ENCODE measurements at regions not wholly inside any gene's neighbourhood (a gene's known extent, or its start where the extent isn't known, plus 50 kb on each side); places are given as distances from the start of the nearest gene placed in this dataset.
A peak's percentile ranks its signal among the peaks of the same experiment; 100 is the strongest.

DNA sequence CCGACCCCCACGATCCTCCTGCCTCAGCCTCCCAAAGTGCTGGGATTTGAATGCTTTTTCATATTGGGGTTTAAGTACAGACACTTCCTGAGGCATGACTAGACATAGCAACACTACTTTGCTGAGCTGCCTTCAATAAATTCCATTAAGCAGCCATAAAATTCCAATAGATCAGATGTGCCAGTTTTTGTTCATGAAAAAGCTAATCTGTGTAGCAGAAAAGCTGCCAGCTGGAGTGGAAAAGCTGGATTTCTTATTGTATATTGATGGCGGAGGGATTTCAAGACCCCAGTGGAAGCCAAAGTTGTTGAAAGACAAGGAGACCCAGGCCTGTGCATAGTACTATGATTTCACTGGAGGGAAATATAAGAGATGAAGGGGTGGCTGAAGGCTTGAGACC is 209.0 kb upstream of the NUDT4 start:
- DNase-seq (ENCODE audit: low read depth, low spot score): no peak
- ChIA-PET POLR2A (no interaction called here), CTCF (no interaction called here)
- no peak overlapping the region for H3K4me3 ChIP-seq (ENCODE audit: low read depth, low read length)
- TF ChIP-seq CTCF (IDR thresholded peaks at IDR 0.05; ENCODE audit: insufficient read depth, low read length, missing control alignments): no peak

GRCh38 chr12:93169536-93169935 is 208.2 kb upstream of the NUDT4 start:
- no peak for TF ChIP-seq CTCF (IDR thresholded peaks at IDR 0.05; ENCODE audit: insufficient read depth, low read length, missing control alignments)
- ChIA-PET POLR2A (no interaction called here), CTCF (no interaction called here)
- DNase-seq (ENCODE audit: low read depth, low spot score): no peak
- H3K4me3 ChIP-seq (ENCODE audit: low read depth, low read length): no peak overlapping the region

DNA sequence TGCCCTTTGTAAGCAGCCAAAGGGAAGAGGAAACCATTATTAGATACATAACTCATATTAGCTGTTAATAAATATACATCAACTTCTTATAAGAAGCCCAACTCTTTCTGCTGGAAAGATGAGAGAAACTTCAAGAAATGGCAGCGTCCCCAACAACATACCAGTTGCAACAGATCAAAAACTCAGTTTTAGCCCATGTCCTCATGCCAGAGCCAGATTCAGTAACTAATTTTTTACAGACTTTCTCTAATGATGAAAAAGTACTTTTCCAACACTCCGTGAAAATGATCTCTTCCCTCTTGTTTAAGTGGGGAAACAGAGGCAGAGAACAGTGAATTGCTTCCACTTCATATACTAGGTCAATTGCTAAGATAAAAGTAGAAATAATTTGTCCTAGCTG is 206.8 kb upstream of the NUDT4 start:
- DNase-seq (ENCODE audit: low read depth, low spot score): no peak
- ChIA-PET CTCF (no interaction called here), POLR2A (no interaction called here)
- no peak overlapping the region for H3K4me3 ChIP-seq (ENCODE audit: low read depth, low read length)
- no peak for TF ChIP-seq CTCF (IDR thresholded peaks at IDR 0.05; ENCODE audit: insufficient read depth, low read length, missing control alignments)

- no peak overlapping the region for H3K4me3 ChIP-seq (ENCODE audit: low read depth, low read length)
- POLR2A ChIA-PET: interaction anchor here (0.5 kb wide), 1 partner anchor 209 kb away, joined by 3 read pairs; no protein-coding TSS in a partner anchor
- CTCF ChIA-PET: interaction anchor here (1.1 kb wide), 1 partner anchor 248 kb away, joined by 3 read pairs; no protein-coding TSS in a partner anchor
- no peak for DNase-seq (ENCODE audit: low read depth, low spot score)
- TF ChIP-seq CTCF (IDR thresholded peaks at IDR 0.05; ENCODE audit: insufficient read depth, low read length, missing control alignments): no peak
Observed at GRCh38 chr12:93173178-93173957, 204.4 kb upstream of the NUDT4 start.

- no peak overlapping the region for H3K4me3 ChIP-seq (ENCODE audit: low read depth, low read length)
- DNase-seq (ENCODE audit: low read depth, low spot score): peak; percentile 82
- ChIA-PET CTCF (interaction anchor here (1.1 to 1.2 kb wide), 2 partner anchors 246 to 247 kb away, joined by 3 read pairs; no protein-coding TSS in a partner anchor), POLR2A (interaction anchor here (0.5 kb wide), 1 partner anchor 208 kb away, joined by 3 read pairs; no protein-coding TSS in a partner anchor)
- TF ChIP-seq CTCF (IDR thresholded peaks at IDR 0.05; ENCODE audit: insufficient read depth, low read length, missing control alignments): no peak
Observed at GRCh38 chr12:93174048-93174447, 203.7 kb upstream of the NUDT4 start.

DNA sequence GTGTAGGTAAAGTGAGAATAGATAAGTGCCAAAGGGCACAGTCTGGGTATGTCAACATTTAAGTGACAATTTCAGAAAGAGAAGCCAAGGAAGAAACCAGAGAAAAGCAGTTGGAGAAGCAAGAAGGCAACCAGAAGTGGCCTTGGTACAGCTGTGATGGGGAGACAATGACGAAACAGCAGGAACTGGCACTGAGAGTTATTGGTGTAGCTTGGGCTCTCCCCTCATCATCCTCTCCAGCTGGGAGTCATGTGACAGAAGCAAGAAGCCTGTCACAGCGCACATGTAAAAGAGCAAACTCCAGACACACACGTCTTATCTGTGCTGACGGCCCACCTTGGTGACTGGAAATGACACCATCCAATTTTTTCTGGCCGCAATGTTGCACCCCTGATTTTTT is 203.3 kb upstream of the NUDT4 start:
- POLR2A ChIA-PET: no interaction called here
- CTCF ChIA-PET: interaction anchor here (1.1 to 1.2 kb wide), 2 partner anchors 245 to 246 kb away, joined by 3 read pairs; no protein-coding TSS in a partner anchor
- no peak for TF ChIP-seq CTCF (IDR thresholded peaks at IDR 0.05; ENCODE audit: insufficient read depth, low read length, missing control alignments)
- H3K4me3 ChIP-seq (ENCODE audit: low read depth, low read length): no peak overlapping the region
- no peak for DNase-seq (ENCODE audit: low read depth, low spot score)

All from AG04449 (cell line).